Aorta (tissue), 5 donors: ENCODE measurements at regions not wholly inside any gene's neighbourhood (a gene's known extent, or its start where the extent isn't known, plus 50 kb on each side); places are given as distances from the start of the nearest gene placed in this dataset.

Experiments used
- ATAC-seq: fragments of 200-7000 bp; cut with Tn5 transposase; one replicate; pipeline ENCODE4 v1.9.1; 2022; ENCODE audit warnings: moderate library complexity; ENCODE audit not compliant: low FRiP score
- DNase-seq, 2 donors: peaks; one replicate each; pipeline ENCODE4 v3.0.0-alpha.2; 2020
- H3K27ac ChIP-seq, 2 donors: one replicate each; pipeline ENCODE4 v1.5.1; 2013; ENCODE audit warnings: low read length in 2 of 2, mild to moderate bottlenecking in 2 of 2, moderate library complexity in 2 of 2, control low read depth in 1 of 2, inconsistent platforms in 1 of 2, low read depth in 1 of 2
- H3K27me3 ChIP-seq, 2 donors: one replicate each; pipeline ENCODE4 v1.6.1; 2013; ENCODE audit warnings: control low read depth in 1 of 2, low read length in 1 of 2, mild to moderate bottlenecking in 1 of 2, moderate library complexity in 1 of 2; ENCODE audit not compliant: insufficient read depth in 2 of 2, control insufficient read depth in 1 of 2
- H3K36me3 ChIP-seq, 2 donors: one replicate each; pipeline ENCODE4 v1.6.1; 2013; ENCODE audit warnings: control low read depth in 1 of 2, low read length in 1 of 2, mild to moderate bottlenecking in 1 of 2; ENCODE audit not compliant: insufficient read depth in 2 of 2, control insufficient read depth in 1 of 2
- H3K4me1 ChIP-seq, 2 donors: one replicate each; pipeline ENCODE4 v1.6.1; 2013; ENCODE audit warnings: low read length in 2 of 2, control low read depth in 1 of 2, mild to moderate bottlenecking in 1 of 2, moderate library complexity in 1 of 2; ENCODE audit not compliant: insufficient read depth in 2 of 2, control insufficient read depth in 1 of 2
- H3K4me3 ChIP-seq, 2 donors: one replicate each; pipeline ENCODE4 v1.5.1; 2013; ENCODE audit warnings: low read length in 2 of 2, control low read depth in 1 of 2, mild to moderate bottlenecking in 1 of 2
- H3K9me3 ChIP-seq: one replicate; pipeline ENCODE4 v1.6.1; 2013; ENCODE audit warnings: mild to moderate bottlenecking, low read length; ENCODE audit not compliant: control insufficient read depth
- WGBS, 2 donors: extraction: QIAGEN DNeasy Blood & Tissue Kit; methylation state at CpG; one replicate each; pipeline ENCODE4 v1.1.7; 2013; 5-methylcytosine and 5-hydroxymethylcytosine counted together
- intact Hi-C, 2 donors: fragments of 100-400 bp; cut with DNase I; formaldehyde crosslinking; loops; one replicate each; pipeline versions ENCODE4 v1.14.2 to v1.15.0; 2022
- donor health status: healthy with polysubstance abuse.
- donor health status: Bipolar disorder and iron deficiency.
- donor health status: DM: no; HTN: no; CAD: no.
- donor health status: DM: no; HTN: no; CAD: no.
- donor health status: DM: yes; HTN: yes; CAD: no.

DNA sequence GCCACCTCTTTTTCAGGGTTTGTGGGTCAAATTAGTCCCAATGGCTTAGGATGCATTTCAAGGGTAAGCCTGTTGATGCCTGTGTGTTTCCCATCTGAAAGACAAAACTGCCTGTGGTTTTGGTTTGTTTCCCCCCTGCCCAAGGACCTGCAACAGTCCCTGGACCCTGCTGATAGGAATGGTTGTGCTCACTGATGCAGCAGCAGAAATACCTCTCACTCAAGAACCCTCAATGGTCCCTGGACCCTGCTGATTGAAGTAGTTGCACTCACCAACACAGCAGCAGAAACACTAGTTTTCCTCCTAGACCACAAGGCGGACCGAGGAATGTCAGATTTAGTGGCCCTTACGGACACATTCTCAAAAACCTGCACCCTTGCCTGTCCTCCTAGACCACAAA is 386.9 kb downstream of the NUP35 start:
- ATAC-seq = no peak
- Histone ChIP-seq H3K36me3 (no peaks in the 10 kb centered on the region), H3K4me1 (no peaks in the 10 kb centered on the region), H3K27ac (no peak overlapping the region), H3K4me3 (no peak overlapping the region), H3K9me3 (peaks cover 5% of the 10 kb centered on the region), H3K27me3 (no peaks in the 10 kb centered on the region)
- intact Hi-C loops = no loop called here
- no peak for DNase-seq
- whole genome bisulfite sequencing, 2 donors = 62 to 91% methylated on average over 3 of the region's 3 CpGs

DNA sequence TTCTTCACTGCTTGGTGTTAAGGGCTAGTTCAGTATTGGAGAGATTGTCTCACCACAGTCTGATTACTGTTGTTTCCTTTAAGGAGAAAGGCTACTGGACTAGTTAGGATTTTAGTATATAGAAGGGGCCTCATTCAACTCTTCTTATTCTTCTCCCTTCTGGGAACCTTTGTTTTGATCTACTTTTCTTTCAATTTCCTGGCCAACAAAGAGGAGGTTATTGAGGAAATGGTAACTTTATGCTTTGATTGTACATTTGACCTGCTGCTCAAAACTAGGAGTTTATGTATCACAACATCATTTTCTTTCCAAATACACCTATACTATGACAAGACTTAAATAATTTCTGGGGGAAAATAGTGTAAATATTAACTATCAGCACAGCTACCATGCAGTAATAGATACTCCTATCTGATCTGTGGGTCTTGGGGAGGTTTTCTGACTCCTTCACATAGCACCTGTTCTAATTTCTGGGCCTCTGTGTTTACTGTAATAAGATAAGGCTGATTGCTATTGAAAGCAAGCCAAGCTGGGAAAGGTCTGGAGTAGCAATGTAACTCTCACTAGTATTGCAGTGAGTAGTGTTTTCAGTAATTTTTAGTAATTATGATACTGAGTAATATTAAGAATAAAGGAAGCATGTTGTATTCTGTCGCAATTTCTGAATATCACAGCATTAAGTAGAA is 395.3 kb downstream of the NUP35 start:
- Histone ChIP-seq H3K36me3 (no peaks in the 10 kb centered on the region), H3K4me3 (no peak overlapping the region), H3K4me1 (peaks cover 0 to 3% of the 10 kb centered on the region in 2 donors), H3K27me3 (no peaks in the 10 kb centered on the region), H3K9me3 (no peaks in the 10 kb centered on the region), H3K27ac (no peak overlapping the region)
- DNase-seq = no peak
- no peak for ATAC-seq
- intact Hi-C loops = no loop called here
- WGBS, 2 donors = 93 to 97% methylated on average over 1 of the region's 1 CpG

DNA sequence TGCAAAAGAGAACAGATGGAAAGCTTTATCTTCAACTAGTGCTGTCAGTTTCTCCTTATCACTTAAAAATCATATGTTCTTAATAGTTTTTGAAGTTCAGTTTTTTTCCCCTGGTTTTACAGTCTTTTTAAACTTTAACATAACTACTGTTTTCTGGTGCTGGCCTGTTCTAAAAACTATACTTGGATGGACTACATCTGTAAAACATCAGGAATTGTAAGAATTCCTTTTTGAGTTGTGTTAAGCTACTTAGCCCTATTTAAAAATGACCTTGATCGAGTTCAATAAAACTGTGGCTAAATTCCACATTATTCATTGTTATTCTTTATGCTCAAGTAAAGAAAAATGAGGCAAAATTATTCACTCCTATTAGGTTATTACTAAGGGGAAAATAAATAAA is 397.7 kb downstream of the NUP35 start:
- ATAC-seq (no peak), DNase-seq (no peak)
- Histone ChIP-seq H3K36me3 (no peaks in the 10 kb centered on the region), H3K4me1 (peaks cover 0 to 3% of the 10 kb centered on the region in 2 donors), H3K9me3 (no peaks in the 10 kb centered on the region), H3K27me3 (no peaks in the 10 kb centered on the region), H3K27ac (no peak overlapping the region), H3K4me3 (no peak overlapping the region)
- intact Hi-C loops = no loop called here
- WGBS, 2 donors = 4% methylated on average over 1 of the region's 1 CpG

DNA sequence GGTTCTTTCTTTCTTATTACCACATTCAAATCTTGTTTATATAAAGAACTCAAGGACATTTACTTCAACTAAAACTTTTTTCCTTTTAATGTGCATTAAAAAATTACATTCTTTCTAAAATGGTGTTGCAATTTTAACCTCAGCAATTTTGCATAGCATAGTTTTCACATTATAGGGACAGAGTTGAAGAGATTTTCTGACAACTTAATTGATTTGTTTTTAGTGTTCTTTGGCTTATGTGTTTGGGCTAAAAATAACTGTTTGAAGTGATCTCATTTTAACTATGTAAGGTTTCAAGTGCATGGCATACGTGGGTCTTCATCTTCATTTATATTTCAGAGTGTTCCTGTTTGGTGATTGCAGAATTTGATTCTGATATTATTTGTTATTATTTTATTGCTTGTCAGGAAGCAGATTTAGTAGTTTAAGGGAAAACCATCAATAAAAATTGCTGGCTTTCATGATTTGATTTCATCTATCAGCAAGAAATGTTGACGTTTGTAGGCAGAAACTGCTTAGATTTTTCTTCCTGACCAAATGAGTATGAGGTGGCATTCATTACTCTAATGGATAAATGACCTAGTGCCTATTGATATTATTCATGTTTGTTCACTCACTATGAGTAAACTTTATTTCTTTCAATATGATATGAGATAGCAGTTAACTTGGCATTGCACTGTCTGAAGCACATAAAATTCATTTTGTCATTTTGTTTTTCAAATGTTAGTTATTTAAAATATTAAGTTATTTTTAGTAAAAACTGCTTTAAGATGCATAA is 398.4 kb downstream of the NUP35 start:
- no peak for DNase-seq
- ATAC-seq = no peak
- Histone ChIP-seq H3K36me3 (no peaks in the 10 kb centered on the region), H3K9me3 (no peaks in the 10 kb centered on the region), H3K4me3 (no peak overlapping the region), H3K27me3 (no peaks in the 10 kb centered on the region), H3K4me1 (peaks cover 0 to 3% of the 10 kb centered on the region in 2 donors), H3K27ac (no peak overlapping the region)
- intact Hi-C loops = no loop called here
- WGBS, 2 donors = 3 to 7% methylated on average over 2 of the region's 2 CpGs

DNA sequence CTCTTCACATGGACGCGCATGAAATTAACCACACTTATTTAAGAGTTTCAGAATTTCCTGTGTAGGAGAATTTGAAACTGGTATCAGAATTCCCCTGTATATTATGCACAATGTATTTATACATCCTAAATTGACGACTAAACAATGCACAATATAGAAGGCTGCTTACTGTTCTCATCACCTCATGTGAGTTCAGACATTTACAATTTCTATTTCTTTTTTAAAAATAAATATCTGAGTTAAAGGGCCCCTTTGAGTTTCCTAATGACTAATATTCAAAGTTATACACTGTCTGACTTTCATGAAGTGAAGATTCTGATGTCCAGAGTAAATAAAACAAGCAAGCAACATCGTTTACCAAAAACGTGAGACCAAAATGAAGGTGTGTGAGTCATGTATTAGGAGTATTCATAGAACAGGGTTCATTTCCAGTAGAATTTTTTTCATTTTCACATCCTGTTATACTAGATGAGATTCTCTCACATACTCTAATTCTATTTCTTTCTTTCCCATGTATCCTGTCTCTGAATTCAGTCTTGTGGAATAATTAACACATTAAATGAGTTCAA is 406.2 kb downstream of the NUP35 start:
- Histone ChIP-seq H3K27me3 (no peaks in the 10 kb centered on the region), H3K9me3 (no peaks in the 10 kb centered on the region), H3K4me3 (no peak overlapping the region), H3K4me1 (no peaks in the 10 kb centered on the region), H3K36me3 (no peaks in the 10 kb centered on the region), H3K27ac (no peak overlapping the region)
- DNase-seq = no peak
- WGBS, 2 donors = 48 to 54% methylated on average over 5 of the region's 5 CpGs
- intact Hi-C loops = no loop called here
- no peak for ATAC-seq

DNA sequence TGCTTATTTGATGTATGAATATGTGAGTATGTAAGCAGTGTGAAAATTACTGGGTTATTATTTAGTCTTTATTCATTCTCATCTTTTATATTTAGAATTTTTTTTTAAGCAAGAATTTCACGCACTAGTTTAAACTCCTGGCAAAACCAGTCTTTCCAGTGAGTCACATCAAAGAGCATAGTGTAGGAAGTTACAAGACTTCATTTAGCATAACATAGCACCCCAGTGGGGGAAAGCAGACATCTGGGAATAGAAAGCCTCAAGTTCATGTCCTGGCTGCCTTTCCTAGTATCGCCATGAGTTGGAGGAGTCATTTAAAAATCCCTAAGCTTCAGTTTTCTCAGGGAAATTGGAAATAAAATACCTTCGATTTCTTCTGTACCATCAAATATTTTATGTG is 408.3 kb downstream of the NUP35 start:
- intact Hi-C loops = no loop called here
- Histone ChIP-seq H3K36me3 (no peaks in the 10 kb centered on the region), H3K27ac (no peak overlapping the region), H3K4me1 (no peaks in the 10 kb centered on the region), H3K27me3 (no peaks in the 10 kb centered on the region), H3K9me3 (no peaks in the 10 kb centered on the region), H3K4me3 (no peak overlapping the region)
- WGBS, 2 donors = 39 to 40% methylated on average over 3 of the region's 3 CpGs
- ATAC-seq (no peak), DNase-seq (no peak)

DNA sequence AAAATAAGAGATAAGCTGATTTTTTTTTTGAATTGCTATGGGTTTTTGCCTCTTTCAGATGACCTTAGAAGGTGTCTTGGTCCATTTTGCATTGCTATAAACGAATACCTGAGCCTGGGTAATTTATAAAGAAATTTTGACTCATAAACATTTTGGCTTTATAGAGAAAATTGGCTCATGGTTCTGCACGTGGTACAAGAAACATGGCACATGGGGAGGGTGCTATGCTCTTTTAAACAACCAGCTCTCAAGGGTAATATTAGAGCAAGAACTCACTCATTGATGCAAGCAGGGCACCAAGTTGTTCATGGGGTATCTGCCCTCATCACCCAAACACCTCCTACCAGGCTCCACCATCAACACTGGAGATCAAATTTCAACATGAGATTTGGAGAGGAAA is 408.8 kb downstream of the NUP35 start:
- no peaks in the 10 kb centered on the region for H3K4me1 ChIP-seq
- no peaks in the 10 kb centered on the region for H3K9me3 ChIP-seq
- H3K27me3 ChIP-seq = no peaks in the 10 kb centered on the region
- no peak overlapping the region for H3K27ac ChIP-seq
- H3K36me3 ChIP-seq = no peaks in the 10 kb centered on the region
- intact Hi-C loops = no loop called here
- 45 to 49% methylated on average over 2 of the region's 2 CpGs for WGBS, 2 donors
- DNase-seq (no peak), ATAC-seq (no peak)
- no peak overlapping the region for H3K4me3 ChIP-seq

DNA sequence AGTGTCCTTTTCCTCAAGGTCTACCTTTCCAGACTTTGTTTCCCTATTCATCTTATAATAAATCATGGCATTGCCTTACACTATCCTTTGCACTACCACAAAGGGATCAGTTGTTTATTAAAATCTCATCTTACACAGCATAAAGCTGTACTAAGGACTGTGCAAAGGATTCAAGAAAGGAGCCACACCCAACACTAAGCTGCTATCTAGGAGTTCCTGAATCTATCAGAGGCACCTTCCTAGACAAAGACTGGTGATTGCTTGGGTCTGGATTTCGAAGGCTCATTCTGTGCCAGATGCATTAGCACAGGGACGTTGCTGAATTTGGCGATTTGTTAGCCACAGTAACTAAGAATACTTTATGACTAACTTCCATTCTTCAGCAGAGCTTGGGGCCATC is 412.0 kb downstream of the NUP35 start:
- ATAC-seq (no peak), DNase-seq (no peak)
- no peak overlapping the region for H3K4me3 ChIP-seq
- no peaks in the 10 kb centered on the region for H3K36me3 ChIP-seq
- WGBS, 2 donors = 61 to 64% methylated on average over 3 of the region's 3 CpGs
- no peak overlapping the region for H3K27ac ChIP-seq
- H3K27me3 ChIP-seq = no peaks in the 10 kb centered on the region
- intact Hi-C loops = no loop called here
- no peaks in the 10 kb centered on the region for H3K4me1 ChIP-seq
- H3K9me3 ChIP-seq = no peaks in the 10 kb centered on the region

DNA sequence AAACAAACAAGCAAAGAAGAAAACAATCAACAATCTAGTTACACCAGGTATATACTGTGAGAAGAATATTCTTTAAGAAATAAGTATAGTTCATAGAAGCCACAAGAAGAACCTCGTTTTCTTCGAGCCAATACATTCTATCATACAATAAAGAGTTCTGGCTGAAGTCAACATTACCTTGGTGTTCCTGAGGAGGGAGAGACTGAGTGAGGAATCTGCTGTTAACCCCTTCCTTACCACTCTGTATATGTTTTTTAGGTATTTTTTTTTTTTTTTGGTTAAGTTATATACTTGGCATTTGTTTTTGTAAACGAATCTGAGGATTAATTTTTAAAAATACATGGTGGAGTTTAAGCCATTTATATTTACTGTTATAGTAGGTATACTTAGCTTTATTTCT is 412.5 kb downstream of the NUP35 start:
- no peak for DNase-seq
- no peaks in the 10 kb centered on the region for H3K36me3 ChIP-seq
- no peak overlapping the region for H3K27ac ChIP-seq
- H3K4me3 ChIP-seq = no peak overlapping the region
- H3K4me1 ChIP-seq = no peaks in the 10 kb centered on the region
- H3K27me3 ChIP-seq = no peaks in the 10 kb centered on the region
- H3K9me3 ChIP-seq = peaks cover under 1% of the 10 kb centered on the region
- ATAC-seq = no peak
- intact Hi-C loops = no loop called here
- WGBS, 2 donors = 83 to 85% methylated on average over 3 of the region's 3 CpGs
